ENCODE measurements at regions not wholly inside any gene's neighbourhood (a gene's known extent, or its start where the extent isn't known, plus 50 kb on each side); places are given as distances from the start of the nearest gene placed in this dataset.
"Not testable (repeated sequence)": the region's sequence is repeated elsewhere in the genome, so short reads cannot be mapped to it uniquely, and the experiment has no call there.

DNA sequence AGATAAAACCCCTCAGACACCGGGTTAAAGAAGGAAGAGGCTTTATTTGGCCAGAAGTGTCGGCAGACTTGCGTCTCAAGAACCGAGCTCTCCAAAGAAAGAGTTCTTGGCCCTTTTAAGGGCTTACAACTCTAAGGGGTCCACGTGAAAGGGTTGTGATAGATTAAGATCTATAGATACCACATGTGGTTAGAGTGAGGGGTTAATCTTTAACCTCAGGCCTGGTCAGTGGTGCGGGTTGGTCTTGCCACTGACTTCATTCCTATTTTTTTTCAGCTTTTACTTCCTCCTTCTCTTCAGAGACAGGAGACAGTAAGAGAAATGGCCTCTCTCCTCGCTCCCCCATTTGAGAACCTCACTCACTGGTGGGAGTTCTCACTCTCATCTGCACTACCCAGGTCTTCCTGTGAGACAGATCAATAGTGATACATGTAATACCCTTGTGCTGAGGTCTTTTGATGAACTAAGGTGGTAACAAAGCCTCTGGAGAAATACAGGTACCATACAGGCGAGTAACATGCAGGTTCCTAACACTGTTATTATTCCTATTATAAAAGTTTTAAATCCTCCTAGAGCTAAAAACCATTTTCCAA lies 52.4 kb upstream of the COX7C start:
- no peaks in the 10 kb centered on the region for H3K36me3 ChIP-seq
- H3K9me3 ChIP-seq: no peaks in the 10 kb centered on the region
- H3K27me3 ChIP-seq: no peaks in the 10 kb centered on the region
- DNase-seq (no peak), ATAC-seq (no peak)
- intact Hi-C loops (cut with DNase I): no loop called here
- no peaks in the 10 kb centered on the region for H3K4me1 ChIP-seq
- TF ChIP-seq, protein P1, sequence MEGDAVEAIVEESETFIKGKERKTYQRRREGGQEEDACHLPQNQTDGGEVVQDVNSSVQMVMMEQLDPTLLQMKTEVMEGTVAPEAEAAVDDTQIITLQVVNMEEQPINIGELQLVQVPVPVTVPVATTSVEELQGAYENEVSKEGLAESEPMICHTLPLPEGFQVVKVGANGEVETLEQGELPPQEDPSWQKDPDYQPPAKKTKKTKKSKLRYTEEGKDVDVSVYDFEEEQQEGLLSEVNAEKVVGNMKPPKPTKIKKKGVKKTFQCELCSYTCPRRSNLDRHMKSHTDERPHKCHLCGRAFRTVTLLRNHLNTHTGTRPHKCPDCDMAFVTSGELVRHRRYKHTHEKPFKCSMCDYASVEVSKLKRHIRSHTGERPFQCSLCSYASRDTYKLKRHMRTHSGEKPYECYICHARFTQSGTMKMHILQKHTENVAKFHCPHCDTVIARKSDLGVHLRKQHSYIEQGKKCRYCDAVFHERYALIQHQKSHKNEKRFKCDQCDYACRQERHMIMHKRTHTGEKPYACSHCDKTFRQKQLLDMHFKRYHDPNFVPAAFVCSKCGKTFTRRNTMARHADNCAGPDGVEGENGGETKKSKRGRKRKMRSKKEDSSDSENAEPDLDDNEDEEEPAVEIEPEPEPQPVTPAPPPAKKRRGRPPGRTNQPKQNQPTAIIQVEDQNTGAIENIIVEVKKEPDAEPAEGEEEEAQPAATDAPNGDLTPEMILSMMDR (IDR thresholded peaks at IDR 0.05): no peak
- no peak overlapping the region for H3K27ac ChIP-seq
- H3K4me3 ChIP-seq: no peak overlapping the region

DNA sequence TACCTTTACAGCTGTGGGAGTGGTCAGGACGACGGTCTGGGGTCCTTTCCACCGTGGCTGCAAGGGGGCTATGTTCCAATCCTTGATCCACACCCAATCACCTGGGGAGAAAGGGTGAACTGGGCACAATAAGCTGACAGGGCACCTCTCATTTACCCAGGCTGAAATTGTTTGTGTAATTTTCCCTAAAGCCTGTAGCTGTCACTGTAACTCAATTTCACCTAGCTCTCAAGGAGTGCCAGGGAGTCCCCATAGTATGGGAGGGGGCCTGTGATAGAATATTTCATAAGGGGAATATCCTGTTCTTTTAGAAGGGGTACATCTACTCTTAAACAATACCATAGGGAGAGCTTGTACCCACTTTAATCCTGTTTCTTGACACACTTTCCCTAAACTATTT lies 51.7 kb upstream of the COX7C start:
- intact Hi-C loops (cut with DNase I): not testable (repeated sequence)

More for the DNA sequence above, 51.7 kb upstream of the COX7C start:
- H3K27me3 ChIP-seq, ATAC-seq, DNase-seq, H3K4me3 ChIP-seq, H3K4me1 ChIP-seq, H3K36me3 ChIP-seq, H3K9me3 ChIP-seq, H3K27ac ChIP-seq: not testable (repeated sequence)
